LoVo (cell line): ENCODE measurements at regions not wholly inside any gene's neighbourhood (a gene's known extent, or its start where the extent isn't known, plus 50 kb on each side); places are given as distances from the start of the nearest gene placed in this dataset.

Experiments
- DNase-seq: peaks from one replicate; pipeline ENCODE4 v3.0.0-alpha.2; 2016; ENCODE audit warnings: low spot score

GRCh38 chr1:29505532-29506220 is 269.4 kb downstream of the PTPRU start:
- DNase-seq = no peak

GRCh38 chr1:29504709-29505410 is 268.5 kb downstream of the PTPRU start:
- no peak for DNase-seq

GRCh38 chr1:29504196-29504595 is 267.9 kb downstream of the PTPRU start:
- no peak for DNase-seq

- DNase-seq = no peak
These were observed 266.9 kb downstream of the PTPRU start for GRCh38 chr1:29502911-29503840.

GRCh38 chr1:29502225-29502910 is 266.0 kb downstream of the PTPRU start:
- DNase-seq = no peak

- DNase-seq = no peak
These were observed 265.1 kb downstream of the PTPRU start for GRCh38 chr1:29501227-29501976.

- no peak for DNase-seq
These were observed 264.3 kb downstream of the PTPRU start for GRCh38 chr1:29500651-29501050.

- no peak for DNase-seq
These were observed 263.7 kb downstream of the PTPRU start for GRCh38 chr1:29500041-29500440.

- no peak for DNase-seq
These were observed 262.9 kb downstream of the PTPRU start for GRCh38 chr1:29499104-29499650.

- DNase-seq = no peak
These were observed 262.1 kb downstream of the PTPRU start for GRCh38 chr1:29498126-29499103.

- no peak for DNase-seq
These were observed 261.2 kb downstream of the PTPRU start for GRCh38 chr1:29497395-29498125.

- no peak for DNase-seq
These were observed 260.4 kb downstream of the PTPRU start for GRCh38 chr1:29496701-29497100.

GRCh38 chr1:29490204-29490934 is 254.0 kb downstream of the PTPRU start:
- no peak for DNase-seq

- DNase-seq = no peak
These were observed 253.1 kb downstream of the PTPRU start for GRCh38 chr1:29489471-29489870.

GRCh38 chr1:29488794-29489311 is 252.5 kb downstream of the PTPRU start:
- no peak for DNase-seq

- DNase-seq = no peak
These were observed 251.9 kb downstream of the PTPRU start for GRCh38 chr1:29488086-29488793.

- no peak for DNase-seq
These were observed 251.0 kb downstream of the PTPRU start for GRCh38 chr1:29487291-29487690.
